GM23248 (cell line): ENCODE measurements at regions not wholly inside any gene's neighbourhood (a gene's known extent, or its start where the extent isn't known, plus 50 kb on each side); places are given as distances from the start of the nearest gene placed in this dataset.

Experiments used
- EZH2 ChIP-seq: fragments of 200-600 bp; sonication (generic); IDR thresholded peaks from 2 replicates; pipeline ENCODE4 v1.6.1; 2018; ENCODE audit warnings: antibody characterized with exemption, mild to moderate bottlenecking; ENCODE audit not compliant: insufficient read depth, poor library complexity, severe bottlenecking
- EZH2phosphoT487 ChIP-seq: fragments of 200-600 bp; sonication (generic); IDR thresholded peaks from 2 replicates; pipeline ENCODE4 v1.6.1; 2018; ENCODE audit warnings: antibody characterized with exemption, moderate library complexity, mild to moderate bottlenecking, low read depth; ENCODE audit not compliant: insufficient read depth

DNA sequence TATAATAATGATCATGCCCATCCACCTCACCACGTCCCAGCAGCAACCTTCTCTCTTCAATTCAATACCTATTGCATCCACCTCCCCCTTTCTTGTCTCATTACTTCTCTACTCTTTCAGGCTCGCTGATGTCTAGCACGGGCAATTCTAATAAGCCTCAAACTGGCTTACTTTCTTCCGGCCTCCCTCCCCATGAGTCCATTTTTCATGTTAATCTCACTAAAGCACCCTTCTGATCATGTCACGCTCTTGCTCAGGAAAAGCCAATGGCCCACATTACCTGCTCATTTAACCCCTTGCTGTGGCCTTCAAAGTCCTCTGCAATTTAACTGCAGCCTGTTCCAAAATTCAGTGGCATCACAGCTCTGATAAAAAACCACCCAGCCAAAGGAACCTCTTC lies 105.1 kb downstream of the UTRN start:
- TF ChIP-seq EZH2 (no peak), EZH2phosphoT487 (no peak)
